Activated CD4-positive, alpha-beta memory T cell treated with anti-CD3 and anti-CD28 coated beads, Interleukin-2, amount 10 ng/mL, durations not matched to agents 7 days and 5 days (primary cell): ENCODE measurements at regions not wholly inside any gene's neighbourhood (a gene's known extent, or its start where the extent isn't known, plus 50 kb on each side); places are given as distances from the start of the nearest gene placed in this dataset.

Source experiments
- CTCF ChIA-PET: fragments of 350-600 bp; sonication (Branson Sonifier 250); formaldehyde crosslinking; loops from one replicate; lab custom pipeline; 2021; ENCODE audit warnings: antibody characterized with exemption, inconsistent platforms; lab: Charles Lee
- POLR2A ChIA-PET: fragments of 350-600 bp; sonication (Branson Sonifier 250); formaldehyde crosslinking; loops from one replicate; lab custom pipeline; 2021; ENCODE audit warnings: antibody characterized with exemption; lab: Charles Lee
- DNase-seq: peaks from one replicate; pipeline ENCODE4 v3.0.0-alpha.2; 2020
- H3K27ac Mint-ChIP-seq: one replicate; pipeline ENCODE4 v1.8.0; 2021; ENCODE audit warnings: mild to moderate bottlenecking, mixed read lengths
- H3K27me3 Mint-ChIP-seq: one replicate; pipeline ENCODE4 v1.8.0; 2021; ENCODE audit warnings: mixed read lengths
- H3K36me3 Mint-ChIP-seq: one replicate; pipeline ENCODE4 v1.8.0; 2021; ENCODE audit warnings: low read depth, mixed read lengths
- H3K4me1 Mint-ChIP-seq: one replicate; pipeline ENCODE4 v1.8.0; 2021; ENCODE audit warnings: mixed read lengths
- H3K4me3 Mint-ChIP-seq: one replicate; pipeline ENCODE4 v1.8.0; 2021; ENCODE audit warnings: mild to moderate bottlenecking, mixed read lengths
- H3K9me3 Mint-ChIP-seq: one replicate; pipeline ENCODE4 v1.8.0; 2021; ENCODE audit warnings: mixed read lengths

DNA sequence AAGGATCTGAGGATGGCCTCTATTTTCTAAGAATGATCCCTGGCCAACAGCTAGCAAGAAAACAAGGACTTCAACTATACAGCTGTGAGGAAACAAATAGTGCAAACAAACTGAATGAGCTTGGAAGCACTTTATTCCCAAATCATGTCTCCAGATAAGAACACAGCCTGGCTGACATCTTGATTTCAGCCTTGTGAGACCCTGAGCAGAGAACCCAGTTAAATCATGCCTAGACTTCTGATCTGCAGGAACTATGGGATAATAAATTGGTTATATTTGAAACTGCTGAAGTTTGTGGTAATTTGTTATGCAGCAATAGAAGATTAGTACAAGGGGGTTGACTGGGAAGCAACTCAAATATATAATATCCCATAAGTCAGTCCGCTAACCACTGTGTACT is 183.9 kb upstream of the BMP4 start:
- POLR2A ChIA-PET, result no interaction called here
- CTCF ChIA-PET, result no interaction called here
- H3K27ac Mint-ChIP-seq, result no peak overlapping the region
- no peaks in the 10 kb centered on the region for H3K9me3 Mint-ChIP-seq
- H3K36me3 Mint-ChIP-seq, result no peaks in the 10 kb centered on the region
- no peak overlapping the region for H3K4me3 Mint-ChIP-seq
- no peak for DNase-seq
- H3K27me3 Mint-ChIP-seq, result no peaks in the 10 kb centered on the region
- H3K4me1 Mint-ChIP-seq, result no peaks in the 10 kb centered on the region

- Mint-ChIP-seq H3K27ac (no peak overlapping the region), H3K4me3 (no peak overlapping the region), H3K9me3 (no peaks in the 10 kb centered on the region), H3K36me3 (no peaks in the 10 kb centered on the region), H3K4me1 (no peaks in the 10 kb centered on the region), H3K27me3 (no peaks in the 10 kb centered on the region)
- ChIA-PET POLR2A (no interaction called here), CTCF (no interaction called here)
- DNase-seq, result no peak
These were observed 190.0 kb upstream of the BMP4 start for GRCh38 chr14:54146601-54147000.

GRCh38 chr14:54147282-54147681 is 190.7 kb upstream of the BMP4 start:
- Mint-ChIP-seq H3K4me3 (no peak overlapping the region), H3K36me3 (no peaks in the 10 kb centered on the region), H3K9me3 (no peaks in the 10 kb centered on the region), H3K27me3 (no peaks in the 10 kb centered on the region), H3K27ac (no peak overlapping the region), H3K4me1 (no peaks in the 10 kb centered on the region)
- no peak for DNase-seq
- POLR2A ChIA-PET, result no interaction called here
- CTCF ChIA-PET, result no interaction called here

DNA sequence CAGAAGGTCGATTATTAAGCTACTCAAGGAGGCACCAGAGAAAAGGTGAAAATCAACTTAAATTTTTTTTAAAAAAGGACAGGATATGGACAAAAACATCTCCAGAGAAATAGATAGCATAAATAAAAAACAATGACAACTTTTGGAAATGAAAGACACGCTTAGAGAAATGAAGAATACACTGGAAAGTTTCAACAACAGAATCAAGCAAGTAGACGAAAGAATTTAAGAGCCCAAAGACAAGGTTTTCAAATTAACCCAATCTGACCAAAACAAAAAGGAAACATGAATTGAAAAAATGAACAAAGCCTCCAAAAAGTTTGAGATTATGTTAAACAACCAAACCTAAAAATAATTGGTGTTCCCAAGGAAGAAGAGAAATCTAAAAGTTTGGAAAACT is 191.1 kb upstream of the BMP4 start:
- no peaks in the 10 kb centered on the region for H3K36me3 Mint-ChIP-seq
- H3K27ac Mint-ChIP-seq, result no peak overlapping the region
- DNase-seq, result no peak
- H3K9me3 Mint-ChIP-seq, result no peaks in the 10 kb centered on the region
- CTCF ChIA-PET, result no interaction called here
- H3K4me3 Mint-ChIP-seq, result no peak overlapping the region
- no peaks in the 10 kb centered on the region for H3K4me1 Mint-ChIP-seq
- H3K27me3 Mint-ChIP-seq, result no peaks in the 10 kb centered on the region
- POLR2A ChIA-PET, result no interaction called here

DNA sequence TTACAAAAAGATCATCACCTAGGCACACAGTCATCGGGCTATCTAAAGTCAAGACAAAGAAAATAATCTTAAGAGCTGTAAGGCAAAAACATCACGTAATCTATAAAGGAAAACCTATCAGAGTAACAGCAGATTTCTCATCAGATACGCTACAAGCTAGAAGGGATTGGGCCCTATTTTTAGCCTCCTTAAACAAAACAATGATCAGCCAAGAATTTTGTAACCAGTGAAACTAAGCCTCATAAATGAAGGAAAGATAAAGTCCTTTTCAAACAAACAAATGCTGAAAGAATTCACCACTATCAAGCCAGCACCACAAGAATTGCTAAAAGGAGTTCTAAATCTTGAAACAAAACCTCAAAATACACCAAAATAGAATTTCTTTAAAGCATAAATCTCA is 191.6 kb upstream of the BMP4 start:
- Mint-ChIP-seq H3K27me3 (no peaks in the 10 kb centered on the region), H3K27ac (no peak overlapping the region), H3K9me3 (no peaks in the 10 kb centered on the region), H3K4me1 (no peaks in the 10 kb centered on the region), H3K4me3 (no peak overlapping the region), H3K36me3 (no peaks in the 10 kb centered on the region)
- CTCF ChIA-PET, result no interaction called here
- POLR2A ChIA-PET, result no interaction called here
- DNase-seq, result no peak

- Mint-ChIP-seq H3K4me3 (no peak overlapping the region), H3K36me3 (no peaks in the 10 kb centered on the region), H3K4me1 (no peaks in the 10 kb centered on the region), H3K9me3 (peaks cover 2% of the 10 kb centered on the region), H3K27me3 (no peaks in the 10 kb centered on the region), H3K27ac (no peak overlapping the region)
- CTCF ChIA-PET, result no interaction called here
- POLR2A ChIA-PET, result no interaction called here
- DNase-seq, result no peak
These were observed 195.7 kb upstream of the BMP4 start for GRCh38 chr14:54152351-54152750.

GRCh38 chr14:54166049-54166950 is 209.7 kb upstream of the BMP4 start:
- no peak for DNase-seq
- POLR2A ChIA-PET, result no interaction called here
- CTCF ChIA-PET, result interaction anchor here (1.2 kb wide), 1 partner anchor 8 kb away, joined by 5 read pairs; no protein-coding TSS in a partner anchor
- H3K4me1 Mint-ChIP-seq, result peaks cover 2% of the 10 kb centered on the region
- no peak overlapping the region for H3K27ac Mint-ChIP-seq
- no peaks in the 10 kb centered on the region for H3K9me3 Mint-ChIP-seq
- peaks cover 11% of the 10 kb centered on the region for H3K27me3 Mint-ChIP-seq
- no peaks in the 10 kb centered on the region for H3K36me3 Mint-ChIP-seq
- H3K4me3 Mint-ChIP-seq, result no peak overlapping the region

GRCh38 chr14:54168489-54168888 is 211.9 kb upstream of the BMP4 start:
- no peaks in the 10 kb centered on the region for H3K9me3 Mint-ChIP-seq
- H3K27ac Mint-ChIP-seq, result no peak overlapping the region
- CTCF ChIA-PET, result no interaction called here
- peaks cover 23% of the 10 kb centered on the region for H3K27me3 Mint-ChIP-seq
- no peak for DNase-seq
- H3K4me3 Mint-ChIP-seq, result no peak overlapping the region
- no peaks in the 10 kb centered on the region for H3K4me1 Mint-ChIP-seq
- POLR2A ChIA-PET, result no interaction called here
- H3K36me3 Mint-ChIP-seq, result no peaks in the 10 kb centered on the region

DNA sequence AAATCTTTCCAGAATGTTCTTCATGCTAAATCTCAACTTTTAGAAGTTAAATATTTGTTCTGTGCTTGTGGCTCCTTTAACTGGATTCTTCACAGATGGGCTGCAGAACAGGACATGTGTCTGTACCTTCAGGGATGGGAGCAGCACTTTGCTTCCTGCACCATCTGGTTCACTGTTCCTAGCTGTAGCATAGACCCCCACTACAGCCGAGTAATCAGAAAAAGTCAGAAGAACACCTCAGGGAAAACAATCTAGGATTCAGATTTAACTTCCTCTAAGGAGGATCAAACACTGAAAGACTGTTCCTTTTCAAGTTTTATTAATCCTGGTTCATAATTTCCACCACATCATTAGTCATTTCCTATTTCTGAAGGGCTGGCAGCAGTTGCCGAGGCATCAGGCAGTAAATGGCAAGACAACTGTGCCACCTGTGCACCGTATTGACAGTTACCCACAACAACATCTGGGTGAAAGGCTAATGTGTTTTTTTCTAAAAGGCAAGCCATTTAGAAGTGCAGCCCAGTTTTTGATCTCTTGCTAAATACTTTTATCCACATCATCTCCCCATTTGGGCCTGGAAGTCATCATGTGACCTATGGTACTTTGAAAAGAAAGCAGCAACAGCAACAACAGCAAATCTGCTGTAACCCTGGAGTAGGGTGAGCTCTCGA is 212.8 kb upstream of the BMP4 start:
- CTCF ChIA-PET, result no interaction called here
- H3K4me3 Mint-ChIP-seq, result no peak overlapping the region
- peaks cover 26% of the 10 kb centered on the region for H3K27me3 Mint-ChIP-seq
- no peaks in the 10 kb centered on the region for H3K9me3 Mint-ChIP-seq
- no peak overlapping the region for H3K27ac Mint-ChIP-seq
- DNase-seq, result no peak
- no peaks in the 10 kb centered on the region for H3K36me3 Mint-ChIP-seq
- POLR2A ChIA-PET, result no interaction called here
- H3K4me1 Mint-ChIP-seq, result no peaks in the 10 kb centered on the region

DNA sequence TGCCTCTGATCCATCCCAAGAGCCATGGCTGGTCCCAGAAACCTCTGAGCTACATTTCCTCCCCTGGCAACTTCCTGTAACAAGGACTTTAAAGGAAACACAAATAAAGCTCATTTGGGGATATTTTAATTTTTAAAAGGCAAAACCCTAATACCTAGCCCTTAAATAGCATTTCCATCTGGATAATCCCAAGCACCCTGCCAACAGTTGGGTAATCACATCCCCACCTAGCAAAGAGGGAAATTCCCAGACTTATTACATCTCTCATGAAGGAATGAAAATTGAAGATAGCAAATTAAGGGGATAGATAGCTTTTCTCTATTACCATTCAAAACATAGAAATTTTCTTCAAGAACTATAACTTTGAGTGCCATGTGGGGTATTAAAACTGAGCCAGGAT is 213.7 kb upstream of the BMP4 start:
- no peaks in the 10 kb centered on the region for H3K9me3 Mint-ChIP-seq
- CTCF ChIA-PET, result interaction anchor here (1.1 kb wide), 1 partner anchor 159 kb away, joined by 3 read pairs; no protein-coding TSS in a partner anchor

GRCh38 chr14:54172114-54172513 is 215.5 kb upstream of the BMP4 start:
- DNase-seq, result no peak
- H3K4me3 Mint-ChIP-seq, result no peak overlapping the region
- no peaks in the 10 kb centered on the region for H3K4me1 Mint-ChIP-seq
- H3K27me3 Mint-ChIP-seq, result peaks cover 30% of the 10 kb centered on the region
- H3K27ac Mint-ChIP-seq, result no peak overlapping the region
- POLR2A ChIA-PET, result no interaction called here
- H3K36me3 Mint-ChIP-seq, result no peaks in the 10 kb centered on the region
- CTCF ChIA-PET, result interaction anchor here (1.1 kb wide), 1 partner anchor 634 kb away, joined by 3 read pairs; no protein-coding TSS in a partner anchor
- no peaks in the 10 kb centered on the region for H3K9me3 Mint-ChIP-seq

More for the DNA sequence above, 213.7 kb upstream of the BMP4 start:
- Mint-ChIP-seq H3K27me3 (peaks cover 28% of the 10 kb centered on the region), H3K27ac (no peak overlapping the region), H3K4me3 (no peak overlapping the region), H3K4me1 (no peaks in the 10 kb centered on the region), H3K36me3 (no peaks in the 10 kb centered on the region)
- no peak for DNase-seq
- POLR2A ChIA-PET, result no interaction called here

DNA sequence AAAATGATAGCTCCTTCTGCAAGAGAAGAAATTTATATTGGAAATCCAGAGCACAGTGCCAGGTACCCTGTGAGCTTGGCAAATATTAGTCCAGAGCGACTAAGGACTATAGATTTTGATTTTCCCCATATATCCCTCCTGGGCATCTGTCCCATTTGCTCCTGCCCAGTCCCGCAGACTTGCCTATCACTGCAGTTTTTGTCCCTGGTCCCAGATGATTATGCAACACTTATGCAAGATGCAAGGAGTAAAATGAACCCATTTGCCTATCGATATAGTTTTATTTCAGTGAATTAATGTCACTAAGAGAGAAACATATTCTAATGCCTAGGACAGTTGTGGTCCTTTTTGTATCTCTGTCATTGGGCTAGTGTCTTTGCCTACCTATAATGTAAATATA is 215.9 kb upstream of the BMP4 start:
- CTCF ChIA-PET, result no interaction called here
- Mint-ChIP-seq H3K9me3 (no peaks in the 10 kb centered on the region), H3K27me3 (peaks cover 32% of the 10 kb centered on the region), H3K4me3 (no peak overlapping the region), H3K4me1 (no peaks in the 10 kb centered on the region), H3K36me3 (no peaks in the 10 kb centered on the region), H3K27ac (no peak overlapping the region)
- no peak for DNase-seq
- POLR2A ChIA-PET, result no interaction called here

DNA sequence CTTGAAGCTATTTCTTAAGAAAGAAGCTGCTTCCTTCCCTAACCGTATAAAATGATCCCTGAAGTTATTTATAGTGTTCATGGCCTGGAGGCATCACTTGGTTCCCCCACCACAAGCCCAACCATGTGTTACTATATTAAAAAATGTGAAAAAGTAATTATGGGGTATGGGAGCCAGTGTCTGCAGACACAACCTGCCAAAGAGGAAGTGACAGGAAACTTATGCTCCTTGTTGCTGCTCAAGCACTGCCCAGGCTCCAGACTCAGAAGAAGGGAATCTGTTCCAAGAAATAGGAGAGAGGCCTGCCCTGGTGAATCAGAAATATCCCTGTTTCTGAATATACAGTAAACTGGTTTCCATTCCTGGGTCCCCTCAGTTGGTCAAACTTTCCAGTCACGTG is 217.2 kb upstream of the BMP4 start:
- H3K9me3 Mint-ChIP-seq, result no peaks in the 10 kb centered on the region

More for the DNA sequence above, 217.2 kb upstream of the BMP4 start:
- no peak overlapping the region for H3K27ac Mint-ChIP-seq
- no peaks in the 10 kb centered on the region for H3K36me3 Mint-ChIP-seq
- ChIA-PET POLR2A (no interaction called here), CTCF (interaction anchor here (1.6 kb wide), 1 partner anchor 10 kb away, joined by 3 read pairs; no protein-coding TSS in a partner anchor)
- H3K4me3 Mint-ChIP-seq, result no peak overlapping the region
- DNase-seq, result no peak
- H3K27me3 Mint-ChIP-seq, result peaks cover 38% of the 10 kb centered on the region
- no peaks in the 10 kb centered on the region for H3K4me1 Mint-ChIP-seq
